HepG2 (cell line): ENCODE measurements at regions not wholly inside any gene's neighbourhood (a gene's known extent, or its start where the extent isn't known, plus 50 kb on each side); places are given as distances from the start of the nearest gene placed in this dataset.
A peak's percentile ranks its signal among the peaks of the same experiment; 100 is the strongest.

Experiments used
- ATAC-seq: fragments of 200-7000 bp; cut with Tn5 transposase; 3 replicates; pipeline ENCODE4 v1.9.1; 2020; ENCODE audit warnings: mild to moderate bottlenecking, moderate library complexity
- BruUV-seq: library from RNA; stranded (reverse); fragments of 400-500 nt; replicated peaks from 2 replicates; lab custom pipeline; 2021; lab: Mats Ljungman, UMichigan
- CTCF ChIA-PET: fragments of 300-600 bp; formaldehyde crosslinking; extraction: SDS; loops from one replicate; lab custom pipeline; 2021; ENCODE audit warnings: low total read pairs, inconsistent platforms, low intra/inter-chr PET ratio; lab: Yijun Ruan, JAX
- POLR2A ChIA-PET: fragments of 350-600 bp; sonication (Branson Sonifier 250); formaldehyde crosslinking; loops from one replicate; lab custom pipeline; 2020; ENCODE audit warnings: antibody characterized with exemption, inconsistent platforms; lab: Yijun Ruan, JAX
- DNase-seq: peaks from one replicate; pipeline ENCODE4 v3.0.0-alpha.2; 2015; ENCODE audit warnings: low spot score
- FAIRE-seq: peaks from 3 replicates; lab custom pipeline; 2011; peaks lifted over from hg19 to GRCh38; lab: Jason Lieb, UNC
- H2AFZ ChIP-seq: one replicate; pipeline ENCODE4 v1.6.1; 2011; ENCODE audit warnings: low read length, inconsistent platforms
- H3K27ac ChIP-seq: fragments of 300-600 bp; 3 replicates; pipeline ENCODE4 v1.8.0; 2011; ENCODE audit warnings: mixed run types, mild to moderate bottlenecking, mixed read lengths, low read length, inconsistent platforms; ENCODE audit not compliant: insufficient read depth; ENCODE audit errors: extremely low read length
- H3K27me3 ChIP-seq, 2 experiments: fragments of 200-600 bp in 1 of 2; 2 replicates in 1 of 2; 3 replicates in 1 of 2; pipeline versions ENCODE4 v1.6.0 to v1.8.0; 2011; ENCODE audit warnings: low read length in 2 of 2, mild to moderate bottlenecking in 2 of 2, moderate library complexity in 2 of 2, inconsistent platforms in 1 of 2; ENCODE audit not compliant: insufficient read depth in 2 of 2, control insufficient read depth in 1 of 2
- H3K36me3 ChIP-seq, 2 experiments: fragments of 200-600 bp in 1 of 2; replicated peaks in 1 of 2; 2 replicates in 1 of 2; 3 replicates in 1 of 2; pipeline versions ENCODE4 v1.5.1 to v1.8.0; 2011; ENCODE audit warnings: low read length in 2 of 2, inconsistent platforms in 1 of 2; ENCODE audit not compliant: insufficient read depth in 2 of 2, control insufficient read depth in 1 of 2
- H3K4me1 ChIP-seq: 2 replicates; pipeline ENCODE4 v1.5.1; 2012; ENCODE audit warnings: low read length, inconsistent platforms; ENCODE audit not compliant: insufficient read depth
- H3K4me2 ChIP-seq: 2 replicates; pipeline ENCODE4 v1.6.0; 2011; ENCODE audit warnings: low read depth, low read length, inconsistent platforms
- H3K4me3 ChIP-seq, 3 experiments: fragments of 200-600 bp in 1 of 3; sonication (generic), shearing (Covaris generic) in 1 of 3; replicated peaks in 1 of 3; 2 replicates each; pipeline ENCODE4 v1.5.1; 2011 to 2016; ENCODE audit warnings: low read length in 3 of 3, inconsistent platforms in 2 of 3, low read depth in 2 of 3, mild to moderate bottlenecking in 2 of 3, control low read depth in 1 of 3, mixed read lengths in 1 of 3; ENCODE audit not compliant: insufficient read depth in 1 of 3
- H3K79me2 ChIP-seq: one replicate; pipeline ENCODE4 v1.6.1; 2011; ENCODE audit warnings: low read length, inconsistent platforms; ENCODE audit not compliant: insufficient read depth
- H3K9ac ChIP-seq: 2 replicates; pipeline ENCODE4 v1.6.0; 2011; ENCODE audit warnings: mild to moderate bottlenecking, low read depth, low read length, inconsistent platforms; ENCODE audit not compliant: insufficient read depth
- H3K9me3 ChIP-seq: 2 replicates; pipeline ENCODE4 v1.5.1; 2012; ENCODE audit warnings: mild to moderate bottlenecking, low read length
- H4K20me1 ChIP-seq: 2 replicates; pipeline ENCODE4 v1.6.0; 2011; ENCODE audit warnings: inconsistent platforms, mild to moderate bottlenecking, low read length, moderate library complexity; ENCODE audit not compliant: insufficient read depth
- ATAD3A ChIP-seq: sonication (generic); formaldehyde crosslinking; IDR thresholded peaks from 2 replicates; pipeline ENCODE4 v1.4.0; 2020; ENCODE audit warnings: missing genetic modification reagents
- CREB1 ChIP-seq, 2 experiments: fragments of 450-650 bp in 1 of 2; IDR thresholded peaks; 2 replicates each; pipeline ENCODE4 v1.6.1; 2016 to 2017; ENCODE audit warnings: control low read depth in 1 of 2, mild to moderate bottlenecking in 1 of 2, missing compliant biosample characterization in 1 of 2, missing genetic modification characterization in 1 of 2
- EHMT2 ChIP-seq: fragments of 200-600 bp; sonication (generic); IDR thresholded peaks from 2 replicates; pipeline ENCODE4 v1.7.0; 2017; ENCODE audit warnings: antibody characterized with exemption, low read depth, low read length, borderline replicate concordance
- ESRRA ChIP-seq: sonication (generic); formaldehyde crosslinking; IDR thresholded peaks from 2 replicates; pipeline ENCODE4 v1.5.1; 2020; ENCODE audit warnings: mild to moderate bottlenecking, low read depth, missing genetic modification reagents
- GRHL1 ChIP-seq: sonication (generic); formaldehyde crosslinking; conservative IDR thresholded peaks from 2 replicates; pipeline ENCODE4 v1.8.0; 2022; ENCODE audit warnings: missing genetic modification reagents
- HDAC1 ChIP-seq: sonication (generic); formaldehyde crosslinking; IDR thresholded peaks from 2 replicates; pipeline ENCODE4 v1.5.1; 2020; ENCODE audit warnings: mild to moderate bottlenecking, missing genetic modification reagents
- ZNF510 ChIP-seq: sonication (generic); formaldehyde crosslinking; IDR thresholded peaks from 2 replicates; pipeline ENCODE4 v1.4.0; 2020; ENCODE audit warnings: low read depth, mild to moderate bottlenecking, missing genetic modification reagents
- ZSCAN20 ChIP-seq: sonication (generic); formaldehyde crosslinking; IDR thresholded peaks from 2 replicates; pipeline ENCODE4 v1.4.0; 2020; ENCODE audit warnings: missing genetic modification reagents, mild to moderate bottlenecking, borderline replicate concordance
- WGBS: methylation state at CpG from one replicate; pipeline ENCODE4 v1.1.6; 2017; ENCODE audit warnings: low lambda C conversion rate; 5-methylcytosine and 5-hydroxymethylcytosine counted together
- in situ Hi-C: cut with HindIII; loops from 2 replicates; pipeline ENCODE4 v1.10.0; 2017; ENCODE audit warnings: low pct_unique_long_range_greater_than_20kb; ENCODE audit not compliant: extremely low pct_ligation_motif_present
- intact Hi-C: fragments of 100-400 bp; cut with micrococcal nuclease; formaldehyde crosslinking; loops from one replicate; pipeline ENCODE4 v1.10.0; 2022; ENCODE audit not compliant: unreplicated experiment
- TF ChIP-seq, protein P1 (sequence below): sonication (generic); formaldehyde crosslinking; IDR thresholded peaks from 2 replicates; pipeline ENCODE4 v1.4.0; 2020; ENCODE audit warnings: missing genetic modification reagents

- no peak for DNase-seq
- ChIA-PET CTCF (no interaction called here), POLR2A (no interaction called here)
- Histone ChIP-seq H3K79me2 (no peaks in the 10 kb centered on the region), H3K27ac (no peak overlapping the region), H3K4me2 (no peak overlapping the region), H3K4me3 (no peak overlapping the region), H3K9me3 (no peaks in the 10 kb centered on the region), H3K27me3 (no peaks in the 10 kb centered on the region), H2AFZ (no peak overlapping the region), H3K9ac (no peak overlapping the region), H4K20me1 (no peaks in the 10 kb centered on the region), H3K4me1 (no peaks in the 10 kb centered on the region), H3K36me3 (no peaks in the 10 kb centered on the region)
- BruUV-seq: no TSS peak
- ATAC-seq: peak; percentile 44; the same call in 2 of the 3 replicates
- in situ Hi-C loops: no loop called here
- TF ChIP-seq HDAC1 (CRISPR knock-in tag) (no peak), EHMT2 (no peak), ATAD3A (CRISPR knock-in tag) (no peak), GRHL1 (CRISPR knock-in tag) (no peak), ZNF510 (CRISPR knock-in tag) (no peak), ESRRA (no peak)
- intact Hi-C loops: no loop called here
- peak; percentile 18 for FAIRE-seq
- WGBS: 6% methylated on average over 5 of the region's 5 CpGs
Observed at GRCh38 chr20:12699374-12700228, 309.2 kb upstream of the SPTLC3 start.

- no TSS peak for BruUV-seq
- POLR2A ChIA-PET: no interaction called here
- no peaks in the 10 kb centered on the region for H3K4me1 ChIP-seq
- H3K36me3 ChIP-seq: no peaks in the 10 kb centered on the region
- H3K27me3 ChIP-seq: no peaks in the 10 kb centered on the region
- H2AFZ ChIP-seq: no peak overlapping the region
- H3K9me3 ChIP-seq: no peaks in the 10 kb centered on the region
- TF ChIP-seq, protein P1, sequence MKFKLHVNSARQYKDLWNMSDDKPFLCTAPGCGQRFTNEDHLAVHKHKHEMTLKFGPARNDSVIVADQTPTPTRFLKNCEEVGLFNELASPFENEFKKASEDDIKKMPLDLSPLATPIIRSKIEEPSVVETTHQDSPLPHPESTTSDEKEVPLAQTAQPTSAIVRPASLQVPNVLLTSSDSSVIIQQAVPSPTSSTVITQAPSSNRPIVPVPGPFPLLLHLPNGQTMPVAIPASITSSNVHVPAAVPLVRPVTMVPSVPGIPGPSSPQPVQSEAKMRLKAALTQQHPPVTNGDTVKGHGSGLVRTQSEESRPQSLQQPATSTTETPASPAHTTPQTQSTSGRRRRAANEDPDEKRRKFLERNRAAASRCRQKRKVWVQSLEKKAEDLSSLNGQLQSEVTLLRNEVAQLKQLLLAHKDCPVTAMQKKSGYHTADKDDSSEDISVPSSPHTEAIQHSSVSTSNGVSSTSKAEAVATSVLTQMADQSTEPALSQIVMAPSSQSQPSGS (CRISPR knock-in tag): no peak
- TF ChIP-seq ZSCAN20 (CRISPR knock-in tag) (no peak), CREB1 (IDR thresholded peaks at IDR 0.05) (peak; percentile 18; the same call in 1 of the 2 replicates), CREB1 (CRISPR knock-in tag; IDR thresholded peaks at IDR 0.05) (no peak)
- FAIRE-seq (no peak), ATAC-seq (no peak), DNase-seq (no peak)
- H3K79me2 ChIP-seq: no peaks in the 10 kb centered on the region
- H3K9ac ChIP-seq: no peak overlapping the region
- H3K4me3 ChIP-seq: no peak overlapping the region
- in situ Hi-C loops (no loop called here), intact Hi-C loops (no loop called here)
- CTCF ChIA-PET: no interaction called here
- H3K4me2 ChIP-seq: no peak overlapping the region
- no peaks in the 10 kb centered on the region for H4K20me1 ChIP-seq
- 26% methylated on average over 9 of the region's 9 CpGs for WGBS
- no peak overlapping the region for H3K27ac ChIP-seq
Observed at GRCh38 chr20:12700701-12701100, 308.1 kb upstream of the SPTLC3 start.
